BLaER1 (cell line): ENCODE measurements at regions not wholly inside any gene's neighbourhood (a gene's known extent, or its start where the extent isn't known, plus 50 kb on each side); places are given as distances from the start of the nearest gene placed in this dataset.

ENCODE experiments used
- H3K27ac ChIP-seq: shearing (Covaris generic); formaldehyde crosslinking; 2 replicates; pipeline ENCODE4 v1.8.1; 2022
- H3K27me3 ChIP-seq: shearing (Covaris generic); formaldehyde crosslinking; 2 replicates; pipeline ENCODE4 v1.8.1; 2022
- H3K36me3 ChIP-seq: shearing (Covaris generic); formaldehyde crosslinking; 2 replicates; pipeline ENCODE4 v1.8.1; 2022
- H3K4me1 ChIP-seq: shearing (Covaris generic); formaldehyde crosslinking; 2 replicates; pipeline ENCODE4 v1.8.1; 2022
- H3K4me2 ChIP-seq: shearing (Covaris generic); formaldehyde crosslinking; 2 replicates; pipeline ENCODE4 v1.8.1; 2022
- H3K4me3 ChIP-seq: shearing (Covaris generic); formaldehyde crosslinking; 2 replicates; pipeline ENCODE4 v1.8.1; 2022
- H3K9ac ChIP-seq: shearing (Covaris generic); formaldehyde crosslinking; 2 replicates; pipeline ENCODE4 v1.8.1; 2022
- H3K9me3 ChIP-seq: shearing (Covaris generic); formaldehyde crosslinking; 2 replicates; pipeline ENCODE4 v1.8.1; 2022
- H4K20me1 ChIP-seq: shearing (Covaris generic); formaldehyde crosslinking; 2 replicates; pipeline ENCODE4 v1.8.1; 2022
- Cebpa-rat ChIP-seq: shearing (Covaris generic); IDR thresholded peaks from 2 replicates; pipeline ENCODE4 v1.8.1; 2022

DNA sequence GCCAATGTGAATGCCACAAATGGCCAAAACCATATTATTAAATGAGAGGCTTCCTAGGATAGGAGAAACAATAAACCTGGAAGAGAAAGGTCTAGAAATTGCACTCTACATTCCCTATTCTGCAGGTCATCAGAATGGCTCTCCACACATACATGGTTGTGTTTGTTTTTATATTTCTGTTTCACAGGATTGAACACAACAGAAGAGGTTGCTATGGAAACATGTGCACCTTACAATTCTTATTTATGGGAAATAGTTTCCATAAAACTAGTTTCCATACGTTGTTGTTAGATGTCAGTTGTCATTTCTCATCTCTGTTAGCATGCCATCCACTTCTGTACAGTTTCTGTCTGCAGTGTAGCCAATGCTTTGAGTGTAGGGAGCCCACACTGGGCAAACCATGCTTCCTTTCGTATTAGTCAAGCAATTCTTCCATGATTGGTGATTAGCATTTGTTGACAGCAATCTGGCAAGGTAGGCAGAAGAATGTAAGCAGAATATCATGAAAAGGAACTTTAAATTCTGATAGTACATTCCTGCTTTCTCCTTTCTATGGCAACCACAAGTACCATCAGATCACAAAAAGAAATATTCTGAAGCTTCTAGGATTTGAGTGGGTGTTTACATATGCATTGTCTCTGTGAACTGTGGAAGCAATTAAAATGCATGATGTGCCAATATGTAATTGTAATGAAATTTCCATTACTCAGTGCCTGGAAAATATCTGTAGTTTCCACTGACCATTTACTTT is 141.6 kb upstream of the AVPR1A start:
- Histone ChIP-seq H3K4me1 (no peaks in the 10 kb centered on the region), H3K9ac (no peak overlapping the region), H4K20me1 (no peaks in the 10 kb centered on the region), H3K27me3 (no peaks in the 10 kb centered on the region), H3K9me3 (no peaks in the 10 kb centered on the region), H3K4me3 (no peak overlapping the region), H3K4me2 (no peak overlapping the region), H3K36me3 (no peaks in the 10 kb centered on the region), H3K27ac (no peak overlapping the region)
- no peak for TF ChIP-seq Cebpa-rat

- Histone ChIP-seq H3K4me1 (no peaks in the 10 kb centered on the region), H3K27me3 (no peaks in the 10 kb centered on the region), H3K9me3 (no peaks in the 10 kb centered on the region), H3K4me2 (no peak overlapping the region), H3K27ac (no peak overlapping the region), H3K36me3 (no peaks in the 10 kb centered on the region), H3K4me3 (no peak overlapping the region), H4K20me1 (no peaks in the 10 kb centered on the region), H3K9ac (no peak overlapping the region)
- TF ChIP-seq Cebpa-rat, result no peak
Measured at GRCh38 chr12:63276537-63277365, 125.8 kb upstream of the AVPR1A start.

GRCh38 chr12:63266988-63267387 is 116.0 kb upstream of the AVPR1A start:
- H4K20me1 ChIP-seq, result no peaks in the 10 kb centered on the region
- no peak overlapping the region for H3K4me3 ChIP-seq
- no peaks in the 10 kb centered on the region for H3K4me1 ChIP-seq
- H3K27ac ChIP-seq, result no peak overlapping the region
- no peaks in the 10 kb centered on the region for H3K27me3 ChIP-seq
- H3K36me3 ChIP-seq, result no peaks in the 10 kb centered on the region
- no peak overlapping the region for H3K9ac ChIP-seq
- H3K9me3 ChIP-seq, result peaks cover 7% of the 10 kb centered on the region; the same call in 1 of the 2 replicates
- no peak overlapping the region for H3K4me2 ChIP-seq
- no peak for TF ChIP-seq Cebpa-rat

- no peaks in the 10 kb centered on the region for H3K36me3 ChIP-seq
- no peak overlapping the region for H3K9ac ChIP-seq
- no peak for TF ChIP-seq Cebpa-rat
- H3K27ac ChIP-seq, result no peak overlapping the region
- H3K4me2 ChIP-seq, result no peak overlapping the region
- H4K20me1 ChIP-seq, result no peaks in the 10 kb centered on the region
- H3K9me3 ChIP-seq, result peaks cover 7% of the 10 kb centered on the region; the same call in 1 of the 2 replicates
- H3K27me3 ChIP-seq, result no peaks in the 10 kb centered on the region
- no peaks in the 10 kb centered on the region for H3K4me1 ChIP-seq
- H3K4me3 ChIP-seq, result no peak overlapping the region
Measured at GRCh38 chr12:63264629-63265028, 113.6 kb upstream of the AVPR1A start.

DNA sequence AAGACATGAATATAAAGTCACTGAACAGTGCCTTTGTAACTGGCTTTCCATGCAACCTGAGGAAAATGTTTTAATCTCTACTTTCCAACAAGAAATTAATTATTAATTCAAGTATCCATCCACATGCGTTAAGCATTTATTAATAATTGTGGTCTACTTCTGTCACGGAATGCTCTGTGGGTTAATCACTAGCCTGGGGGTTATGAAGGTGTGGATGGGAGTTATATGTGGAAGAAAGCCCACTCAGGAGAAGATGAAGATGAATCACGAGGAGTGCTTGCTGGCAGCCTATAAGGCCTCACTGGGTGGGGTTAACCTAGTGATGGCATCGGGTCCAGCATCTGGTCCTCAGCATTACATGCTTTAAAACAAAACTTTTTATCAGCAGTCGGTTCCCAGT is 99.5 kb upstream of the AVPR1A start:
- no peak for TF ChIP-seq Cebpa-rat
- H3K36me3 ChIP-seq, result no peaks in the 10 kb centered on the region
- H3K27ac ChIP-seq, result no peak overlapping the region
- H3K4me1 ChIP-seq, result no peaks in the 10 kb centered on the region
- no peak overlapping the region for H3K4me2 ChIP-seq
- no peak overlapping the region for H3K9ac ChIP-seq
- H4K20me1 ChIP-seq, result no peaks in the 10 kb centered on the region
- H3K4me3 ChIP-seq, result no peak overlapping the region
- H3K27me3 ChIP-seq, result no peaks in the 10 kb centered on the region
- H3K9me3 ChIP-seq, result no peaks in the 10 kb centered on the region

DNA sequence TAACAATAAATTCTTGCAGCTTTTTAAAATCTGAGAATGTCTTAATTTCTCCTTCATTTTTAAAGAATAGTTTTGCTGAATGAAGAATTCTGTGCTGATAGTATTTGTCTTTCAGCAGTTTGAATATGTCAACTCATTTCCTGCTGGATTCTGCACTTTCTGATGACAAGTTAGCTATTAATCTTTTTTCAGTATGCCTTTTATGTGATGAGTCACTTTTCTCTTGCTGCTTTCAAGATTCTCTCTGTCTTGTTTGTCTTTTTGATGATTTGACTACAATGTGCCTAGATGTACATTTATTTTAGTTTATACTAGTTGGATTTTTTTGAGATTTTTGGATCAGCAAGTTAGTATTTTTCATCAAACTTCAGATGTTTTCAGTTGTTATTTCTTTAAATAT is 87.9 kb upstream of the AVPR1A start:
- no peaks in the 10 kb centered on the region for H3K4me1 ChIP-seq
- no peak overlapping the region for H3K9ac ChIP-seq
- no peak overlapping the region for H3K4me3 ChIP-seq
- H3K4me2 ChIP-seq, result no peak overlapping the region
- H3K27me3 ChIP-seq, result no peaks in the 10 kb centered on the region
- no peak for TF ChIP-seq Cebpa-rat
- peaks cover 8% of the 10 kb centered on the region; the same call in 1 of the 2 replicates for H3K9me3 ChIP-seq
- no peak overlapping the region for H3K27ac ChIP-seq
- H4K20me1 ChIP-seq, result no peaks in the 10 kb centered on the region
- no peaks in the 10 kb centered on the region for H3K36me3 ChIP-seq

- H4K20me1 ChIP-seq, result no peaks in the 10 kb centered on the region
- no peaks in the 10 kb centered on the region for H3K4me1 ChIP-seq
- H3K4me3 ChIP-seq, result no peak overlapping the region
- no peak for TF ChIP-seq Cebpa-rat
- H3K27ac ChIP-seq, result no peak overlapping the region
- H3K4me2 ChIP-seq, result no peak overlapping the region
- H3K9ac ChIP-seq, result no peak overlapping the region
- H3K36me3 ChIP-seq, result no peaks in the 10 kb centered on the region
- no peaks in the 10 kb centered on the region for H3K9me3 ChIP-seq
- no peaks in the 10 kb centered on the region for H3K27me3 ChIP-seq
Measured at GRCh38 chr12:63232896-63233295, 81.9 kb upstream of the AVPR1A start.

- Histone ChIP-seq H3K4me1 (no peaks in the 10 kb centered on the region), H4K20me1 (no peaks in the 10 kb centered on the region), H3K27ac (no peak overlapping the region), H3K36me3 (no peaks in the 10 kb centered on the region), H3K4me2 (no peak overlapping the region), H3K9ac (no peak overlapping the region), H3K27me3 (no peaks in the 10 kb centered on the region), H3K4me3 (no peak overlapping the region), H3K9me3 (no peaks in the 10 kb centered on the region)
- no peak for TF ChIP-seq Cebpa-rat
Measured at GRCh38 chr12:63228853-63229252, 77.9 kb upstream of the AVPR1A start.

DNA sequence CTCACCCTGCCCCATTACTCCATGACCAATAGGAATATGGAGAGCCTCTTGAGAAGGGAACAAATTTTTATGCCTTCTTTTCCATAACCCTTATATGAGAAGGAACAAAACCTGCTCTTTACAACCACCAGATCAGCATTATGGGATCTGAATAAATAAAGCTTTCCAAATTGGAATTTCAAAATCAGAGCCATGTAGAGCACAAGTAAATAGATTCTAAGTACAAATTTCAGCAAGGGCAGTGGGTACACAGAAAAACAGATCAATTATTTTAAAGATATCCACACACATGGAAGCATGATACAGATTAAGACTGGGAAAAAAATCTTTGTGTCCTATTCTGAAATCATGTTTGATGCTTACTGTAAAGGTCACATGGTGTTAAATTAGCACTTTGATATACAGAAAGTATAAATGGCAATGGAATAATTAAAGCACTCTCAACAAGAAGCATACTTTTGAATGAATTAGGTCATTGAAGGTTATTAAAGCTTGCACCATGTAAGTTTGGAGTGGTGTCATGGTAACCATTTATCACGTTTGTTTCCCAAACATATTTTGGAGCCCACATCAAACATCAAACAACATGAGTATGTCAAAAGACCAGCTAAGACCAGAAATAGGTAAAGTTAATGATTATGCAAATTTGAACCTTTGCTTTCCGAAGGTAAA is 75.9 kb upstream of the AVPR1A start:
- Histone ChIP-seq H3K27ac (no peak overlapping the region), H3K9ac (no peak overlapping the region), H3K4me1 (no peaks in the 10 kb centered on the region), H3K4me2 (no peak overlapping the region), H4K20me1 (no peaks in the 10 kb centered on the region), H3K9me3 (no peaks in the 10 kb centered on the region), H3K27me3 (no peaks in the 10 kb centered on the region), H3K4me3 (no peak overlapping the region), H3K36me3 (no peaks in the 10 kb centered on the region)
- TF ChIP-seq Cebpa-rat, result no peak

- TF ChIP-seq Cebpa-rat, result no peak
- Histone ChIP-seq H3K4me2 (no peak overlapping the region), H4K20me1 (no peaks in the 10 kb centered on the region), H3K27ac (no peak overlapping the region), H3K4me3 (no peak overlapping the region), H3K9me3 (no peaks in the 10 kb centered on the region), H3K4me1 (no peaks in the 10 kb centered on the region), H3K9ac (no peak overlapping the region), H3K36me3 (no peaks in the 10 kb centered on the region), H3K27me3 (no peaks in the 10 kb centered on the region)
Measured at GRCh38 chr12:63224396-63224795, 73.4 kb upstream of the AVPR1A start.
